Activated CD4-positive, alpha-beta T cell treated with anti-CD3 and anti-CD28 coated beads, Interleukin-2, amount 10 ng/mL, durations not matched to agents 24 days and 14 days (primary cell): ENCODE measurements at regions not wholly inside any gene's neighbourhood (a gene's known extent, or its start where the extent isn't known, plus 50 kb on each side); places are given as distances from the start of the nearest gene placed in this dataset.

Source experiments
- DNase-seq: peaks from one replicate; pipeline ENCODE4 v3.0.0; 2022
- H3K27ac Mint-ChIP-seq: one replicate; pipeline ENCODE4 v1.8.0; 2022; ENCODE audit warnings: mild to moderate bottlenecking, mixed read lengths
- H3K27me3 Mint-ChIP-seq: one replicate; pipeline ENCODE4 v1.8.0; 2022; ENCODE audit warnings: mixed read lengths
- H3K36me3 Mint-ChIP-seq: one replicate; pipeline ENCODE4 v1.8.0; 2022; ENCODE audit warnings: low read depth, mild to moderate bottlenecking, mixed read lengths
- H3K4me1 Mint-ChIP-seq: one replicate; pipeline ENCODE4 v1.8.0; 2021; ENCODE audit warnings: mixed read lengths
- H3K4me3 Mint-ChIP-seq: one replicate; pipeline ENCODE4 v1.8.0; 2022; ENCODE audit warnings: mild to moderate bottlenecking, moderate library complexity, mixed read lengths
- H3K9me3 Mint-ChIP-seq: one replicate; pipeline ENCODE4 v1.8.0; 2021; ENCODE audit warnings: mixed read lengths
- intact Hi-C: fragments of 100-400 bp; cut with micrococcal nuclease; formaldehyde crosslinking; loops from one replicate; pipeline ENCODE4 v1.15.1; 2023

DNA sequence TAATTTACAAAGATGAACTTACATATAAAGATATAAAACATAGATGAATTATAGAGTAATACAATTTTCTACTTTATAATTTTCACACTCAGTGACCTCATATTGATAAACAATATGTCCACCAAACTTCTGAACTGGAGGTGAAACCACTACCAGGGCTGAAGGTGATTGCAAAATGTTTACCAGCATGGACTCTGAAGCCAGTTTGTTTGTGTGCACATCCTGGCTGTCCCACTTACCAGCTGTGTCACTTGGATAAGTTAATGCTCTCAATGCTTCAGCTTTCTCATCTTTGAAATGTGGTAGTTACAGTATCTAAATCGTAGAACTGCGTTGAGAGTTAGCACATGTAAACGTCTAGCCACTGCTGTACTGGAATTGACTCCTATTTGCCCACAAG lies 392.6 kb downstream of the HNRNPD start:
- Mint-ChIP-seq H3K4me3 (no peak overlapping the region), H3K36me3 (no peaks in the 10 kb centered on the region), H3K9me3 (no peaks in the 10 kb centered on the region), H3K27me3 (no peaks in the 10 kb centered on the region), H3K27ac (no peak overlapping the region), H3K4me1 (no peaks in the 10 kb centered on the region)
- intact Hi-C loops = no loop called here
- no peak for DNase-seq

DNA sequence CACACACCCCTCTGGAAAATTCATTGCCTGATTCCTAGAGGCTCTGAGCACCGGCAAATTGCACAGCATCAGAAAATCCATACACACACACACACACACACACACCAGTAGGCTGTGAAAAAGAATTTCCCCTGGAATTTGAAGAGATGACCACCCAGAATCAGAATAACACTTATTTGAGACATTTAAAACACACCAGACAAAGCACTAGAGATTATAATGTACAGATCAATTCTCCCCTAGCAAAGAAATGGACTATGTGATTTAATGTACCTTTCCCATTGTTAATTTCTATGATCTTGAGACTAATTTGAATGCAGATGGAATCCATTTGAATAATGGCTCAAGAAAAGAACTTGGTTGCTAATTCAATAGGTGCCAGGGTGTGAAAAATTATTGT lies 399.3 kb downstream of the HNRNPD start:
- Mint-ChIP-seq H3K4me1 (no peaks in the 10 kb centered on the region), H3K9me3 (no peaks in the 10 kb centered on the region), H3K36me3 (no peaks in the 10 kb centered on the region), H3K4me3 (no peak overlapping the region), H3K27me3 (no peaks in the 10 kb centered on the region), H3K27ac (no peak overlapping the region)
- intact Hi-C loops = no loop called here
- no peak for DNase-seq

DNA sequence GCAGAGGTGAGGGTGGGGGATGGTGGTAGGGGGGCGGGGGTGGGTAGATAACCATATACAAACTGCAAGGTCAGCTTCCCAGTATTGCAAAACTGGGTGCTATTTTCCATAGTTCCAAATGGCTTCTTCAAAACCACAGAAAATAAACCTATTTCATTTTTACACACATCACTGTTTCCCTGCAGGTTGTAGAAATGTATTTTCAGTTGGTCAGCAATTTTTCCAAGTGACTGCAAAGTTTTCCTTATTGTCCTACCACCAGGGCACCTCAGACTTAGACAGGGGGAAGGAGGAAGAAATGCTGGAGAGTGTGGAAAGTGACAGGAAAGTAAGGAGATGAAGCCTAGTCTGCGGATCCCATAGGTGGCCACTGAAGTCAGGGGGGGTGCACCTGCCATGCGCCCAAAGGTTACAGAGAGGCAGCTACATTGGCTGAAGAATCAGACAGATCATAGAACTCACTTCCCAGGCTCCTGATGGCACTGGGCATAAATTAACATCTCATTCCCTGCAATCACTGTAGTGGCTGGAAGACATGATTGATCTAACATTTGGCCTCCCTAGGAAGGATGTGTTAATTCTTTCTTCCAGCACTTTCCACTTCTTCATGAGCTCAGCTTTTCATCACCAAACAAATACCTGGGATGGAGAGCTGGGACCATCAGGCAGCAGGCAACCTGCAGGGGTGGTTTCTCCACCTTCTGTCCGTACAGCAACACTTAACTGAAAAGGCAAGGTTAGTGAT lies 402.0 kb downstream of the HNRNPD start:
- intact Hi-C loops = no loop called here
- no peaks in the 10 kb centered on the region for H3K27me3 Mint-ChIP-seq
- no peak for DNase-seq
- no peaks in the 10 kb centered on the region for H3K9me3 Mint-ChIP-seq
- H3K4me1 Mint-ChIP-seq = no peaks in the 10 kb centered on the region
- no peaks in the 10 kb centered on the region for H3K36me3 Mint-ChIP-seq
- H3K27ac Mint-ChIP-seq = no peak overlapping the region
- no peak overlapping the region for H3K4me3 Mint-ChIP-seq

- Mint-ChIP-seq H3K27ac (no peak overlapping the region), H3K27me3 (no peaks in the 10 kb centered on the region)
Measured at GRCh38 chr4:81971061-81971460, 402.7 kb downstream of the HNRNPD start.

DNA sequence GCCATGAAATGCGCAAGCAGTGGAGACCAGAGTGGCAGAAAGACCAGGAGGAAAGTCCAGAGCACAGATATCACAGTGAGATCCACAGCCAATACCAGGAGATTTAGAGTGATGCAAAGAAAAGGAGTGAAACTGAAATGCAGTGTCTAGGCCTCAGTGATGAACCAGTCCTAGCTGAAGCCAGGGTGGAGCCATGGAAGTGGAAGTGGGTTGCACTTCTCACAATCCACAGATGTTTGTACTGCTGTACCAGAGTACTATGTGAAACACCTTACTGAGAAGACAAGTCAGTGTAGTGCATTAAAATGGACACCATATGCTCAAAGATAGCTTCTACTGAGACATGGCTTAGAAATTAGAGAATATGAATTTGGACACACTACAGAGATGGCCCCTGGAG lies 403.3 kb downstream of the HNRNPD start:
- H3K27me3 Mint-ChIP-seq = no peaks in the 10 kb centered on the region
- peaks cover 4% of the 10 kb centered on the region for H3K4me1 Mint-ChIP-seq
- H3K9me3 Mint-ChIP-seq = no peaks in the 10 kb centered on the region
- intact Hi-C loops = no loop called here
- no peaks in the 10 kb centered on the region for H3K36me3 Mint-ChIP-seq
- no peak overlapping the region for H3K4me3 Mint-ChIP-seq
- H3K27ac Mint-ChIP-seq = no peak overlapping the region
- DNase-seq = no peak

More at GRCh38 chr4:81971061-81971460, 402.7 kb downstream of the HNRNPD start:
- intact Hi-C loops = no loop called here
- H3K4me3 Mint-ChIP-seq = no peak overlapping the region
- H3K36me3 Mint-ChIP-seq = no peaks in the 10 kb centered on the region
- DNase-seq = no peak
- H3K4me1 Mint-ChIP-seq = no peaks in the 10 kb centered on the region
- no peaks in the 10 kb centered on the region for H3K9me3 Mint-ChIP-seq

GRCh38 chr4:81966676-81967075 lies 407.1 kb downstream of the HNRNPD start:
- intact Hi-C loops = no loop called here
- H3K27me3 Mint-ChIP-seq = no peaks in the 10 kb centered on the region
- no peaks in the 10 kb centered on the region for H3K9me3 Mint-ChIP-seq

DNA sequence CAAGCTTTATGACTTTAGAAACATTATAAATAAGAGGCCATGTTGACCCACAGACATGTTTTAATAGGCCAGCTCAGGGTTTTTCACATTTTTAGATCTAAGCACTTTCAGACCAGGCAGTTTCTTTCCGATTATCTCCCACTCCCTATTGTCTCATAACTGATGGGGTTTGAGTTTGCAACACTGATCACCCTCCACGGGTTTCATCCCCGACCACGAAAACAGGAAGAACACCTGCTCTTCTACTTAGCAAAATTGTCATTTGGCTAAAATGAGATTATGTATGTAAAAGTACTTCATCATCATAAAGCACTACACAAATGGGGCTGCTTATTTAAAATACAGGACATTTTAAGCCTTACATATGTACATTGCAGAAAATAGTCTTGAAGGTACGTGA lies 407.9 kb downstream of the HNRNPD start:
- intact Hi-C loops = no loop called here
- Mint-ChIP-seq H3K27ac (no peak overlapping the region), H3K4me3 (no peak overlapping the region), H3K4me1 (peaks cover 4% of the 10 kb centered on the region), H3K9me3 (no peaks in the 10 kb centered on the region), H3K27me3 (no peaks in the 10 kb centered on the region), H3K36me3 (no peaks in the 10 kb centered on the region)
- no peak for DNase-seq

More at GRCh38 chr4:81966676-81967075, 407.1 kb downstream of the HNRNPD start:
- H3K27ac Mint-ChIP-seq = no peak overlapping the region
- no peaks in the 10 kb centered on the region for H3K36me3 Mint-ChIP-seq
- peaks cover 4% of the 10 kb centered on the region for H3K4me1 Mint-ChIP-seq
- H3K4me3 Mint-ChIP-seq = no peak overlapping the region
- DNase-seq = no peak

DNA sequence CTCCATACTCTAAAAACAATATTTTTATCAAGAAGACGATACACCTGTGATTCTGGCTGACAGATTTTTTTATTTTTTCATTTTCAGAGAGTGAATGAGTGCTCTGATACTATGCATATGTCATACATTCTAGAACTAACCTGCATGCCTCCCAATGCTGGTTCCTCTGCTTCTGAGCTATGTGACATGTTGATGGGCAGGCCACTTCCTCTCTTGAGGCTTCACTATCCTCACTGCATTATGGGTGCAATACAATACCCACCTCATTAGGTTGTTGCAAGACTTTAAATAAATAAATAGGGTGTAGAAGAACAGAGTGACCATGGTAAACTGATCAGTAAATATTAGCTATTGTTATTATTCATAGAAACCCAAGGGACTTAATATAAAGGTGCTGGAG lies 408.3 kb downstream of the HNRNPD start:
- DNase-seq = no peak
- H3K27ac Mint-ChIP-seq = no peak overlapping the region
- H3K27me3 Mint-ChIP-seq = no peaks in the 10 kb centered on the region
- intact Hi-C loops = no loop called here
- no peaks in the 10 kb centered on the region for H3K9me3 Mint-ChIP-seq
- H3K36me3 Mint-ChIP-seq = no peaks in the 10 kb centered on the region
- peaks cover 4% of the 10 kb centered on the region for H3K4me1 Mint-ChIP-seq
- H3K4me3 Mint-ChIP-seq = no peak overlapping the region

GRCh38 chr4:81963763-81964020 lies 410.1 kb downstream of the HNRNPD start:
- Mint-ChIP-seq H3K4me3 (no peak overlapping the region), H3K27me3 (no peaks in the 10 kb centered on the region), H3K36me3 (no peaks in the 10 kb centered on the region), H3K27ac (no peak overlapping the region), H3K9me3 (no peaks in the 10 kb centered on the region), H3K4me1 (peaks cover 4% of the 10 kb centered on the region)
- intact Hi-C loops = no loop called here
- DNase-seq = no peak

DNA sequence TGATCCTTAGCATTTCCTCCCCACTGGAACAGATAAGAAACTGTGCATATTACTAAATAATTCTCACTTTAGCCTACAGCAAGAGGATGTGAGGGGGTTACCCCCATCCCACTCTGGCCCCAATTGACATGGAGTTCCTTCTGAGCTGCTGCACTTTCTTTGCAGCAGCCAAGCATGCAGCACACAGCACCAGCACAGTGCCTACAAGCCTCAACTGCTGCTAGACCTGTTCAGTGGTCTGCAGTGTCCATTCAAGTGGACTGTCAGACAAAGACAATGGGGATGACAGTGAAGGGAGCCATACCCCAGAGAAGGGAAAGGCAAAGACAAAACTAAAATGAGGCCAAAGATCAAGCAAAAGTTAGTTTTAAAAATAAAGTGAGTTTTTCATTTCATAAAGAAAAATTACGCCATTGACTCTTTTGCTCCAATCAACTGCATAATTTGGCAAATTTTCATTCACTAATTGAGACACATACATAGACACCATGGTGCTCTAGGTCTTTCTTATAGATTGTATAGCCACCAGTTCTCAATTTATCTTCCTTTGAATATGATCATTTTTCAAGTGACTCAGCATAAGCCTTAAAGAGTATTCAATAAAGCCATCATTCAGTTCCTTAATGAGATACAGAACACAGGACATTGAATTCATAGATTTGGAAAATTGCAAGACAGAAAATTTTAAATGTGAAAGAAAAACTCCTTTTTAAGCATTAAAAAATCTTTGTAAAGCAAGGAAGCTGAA lies 410.6 kb downstream of the HNRNPD start:
- no peak overlapping the region for H3K27ac Mint-ChIP-seq
- H3K36me3 Mint-ChIP-seq = no peaks in the 10 kb centered on the region
- no peaks in the 10 kb centered on the region for H3K27me3 Mint-ChIP-seq
- no peaks in the 10 kb centered on the region for H3K9me3 Mint-ChIP-seq
- no peak for DNase-seq
- intact Hi-C loops = no loop called here
- H3K4me1 Mint-ChIP-seq = peaks cover 4% of the 10 kb centered on the region
- no peak overlapping the region for H3K4me3 Mint-ChIP-seq

DNA sequence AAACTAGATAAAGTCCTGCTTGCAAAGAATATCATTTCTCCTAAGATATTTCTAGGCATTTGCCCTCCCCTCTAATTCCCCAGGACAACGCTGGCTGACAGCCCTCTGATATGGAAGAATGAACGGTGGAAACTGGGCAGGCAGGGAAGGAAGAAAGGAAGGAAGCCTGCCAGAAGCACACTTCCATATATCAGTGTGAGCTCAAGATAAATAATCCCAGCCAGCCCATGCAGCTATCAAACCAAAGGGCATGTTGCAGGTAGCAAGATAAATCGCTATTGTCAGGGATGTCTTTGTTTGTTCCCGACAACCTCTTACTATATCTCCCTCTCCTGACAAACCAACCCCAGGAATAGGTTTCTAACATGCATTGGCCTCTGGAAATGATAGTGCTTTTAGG lies 412.8 kb downstream of the HNRNPD start:
- no peaks in the 10 kb centered on the region for H3K27me3 Mint-ChIP-seq
- intact Hi-C loops = no loop called here
- H3K4me1 Mint-ChIP-seq = peaks cover 3% of the 10 kb centered on the region
- H3K4me3 Mint-ChIP-seq = no peak overlapping the region
- no peaks in the 10 kb centered on the region for H3K9me3 Mint-ChIP-seq
- no peaks in the 10 kb centered on the region for H3K36me3 Mint-ChIP-seq
- DNase-seq = no peak
- H3K27ac Mint-ChIP-seq = no peak overlapping the region

- no peaks in the 10 kb centered on the region for H3K27me3 Mint-ChIP-seq
- DNase-seq = no peak
- intact Hi-C loops = no loop called here
Measured at GRCh38 chr4:81954271-81954670, 419.5 kb downstream of the HNRNPD start.

DNA sequence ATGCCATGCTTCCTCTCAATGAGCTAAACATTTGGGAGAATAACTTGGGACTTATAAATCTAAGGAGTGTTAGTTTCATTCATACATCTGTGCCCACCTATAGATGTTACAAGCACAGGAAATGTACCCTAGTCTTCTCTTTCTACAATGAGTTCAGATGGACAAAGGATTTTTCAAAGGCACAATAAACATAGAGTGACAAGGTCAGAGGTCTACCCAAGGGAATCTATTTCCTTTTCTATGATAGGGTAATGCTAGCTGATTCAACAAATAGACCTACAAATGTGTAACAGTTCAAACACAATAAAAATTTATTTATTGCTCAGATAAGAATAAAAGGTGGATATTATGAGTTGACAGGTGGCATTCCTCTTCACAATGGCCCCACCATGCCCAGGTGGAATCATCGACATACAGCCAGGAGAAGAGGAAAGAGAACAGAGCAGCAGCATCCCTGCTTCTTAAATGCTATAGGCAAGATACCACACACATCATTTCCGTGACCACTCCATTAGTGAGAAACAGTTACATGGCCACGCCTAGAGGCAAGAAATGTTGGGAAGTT lies 421.8 kb downstream of the HNRNPD start:
- no peak overlapping the region for H3K4me3 Mint-ChIP-seq
- H3K27me3 Mint-ChIP-seq = peaks cover 5% of the 10 kb centered on the region
- H3K27ac Mint-ChIP-seq = no peak overlapping the region
- no peaks in the 10 kb centered on the region for H3K4me1 Mint-ChIP-seq
- intact Hi-C loops = no loop called here
- no peaks in the 10 kb centered on the region for H3K9me3 Mint-ChIP-seq
- H3K36me3 Mint-ChIP-seq = no peaks in the 10 kb centered on the region
- no peak for DNase-seq

More at GRCh38 chr4:81954271-81954670, 419.5 kb downstream of the HNRNPD start:
- Mint-ChIP-seq H3K4me3 (no peak overlapping the region), H3K4me1 (no peaks in the 10 kb centered on the region), H3K36me3 (no peaks in the 10 kb centered on the region), H3K9me3 (no peaks in the 10 kb centered on the region), H3K27ac (no peak overlapping the region)

DNA sequence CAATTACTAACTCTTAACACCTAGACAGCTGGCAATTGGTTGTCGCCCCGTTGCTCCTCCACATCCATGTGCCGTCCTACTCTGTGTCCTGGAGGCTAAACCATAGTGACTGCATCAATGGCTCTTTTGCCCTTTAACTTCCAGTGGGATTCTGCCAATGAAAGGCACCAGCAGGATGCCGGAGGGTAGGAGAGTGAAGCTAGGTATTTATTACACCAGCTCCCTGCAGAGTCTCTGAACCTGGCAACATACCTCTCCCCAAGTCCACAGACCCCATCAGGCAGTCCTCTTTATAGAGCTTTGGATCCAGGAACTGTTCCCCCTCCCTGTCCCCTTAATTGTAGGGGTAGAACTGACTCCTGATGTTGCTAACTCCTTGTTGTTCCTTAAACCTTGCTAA lies 426.8 kb downstream of the HNRNPD start:
- DNase-seq = no peak
- Mint-ChIP-seq H3K27me3 (peaks cover 5% of the 10 kb centered on the region), H3K4me1 (no peaks in the 10 kb centered on the region), H3K9me3 (no peaks in the 10 kb centered on the region), H3K27ac (no peak overlapping the region), H3K4me3 (no peak overlapping the region), H3K36me3 (no peaks in the 10 kb centered on the region)
- intact Hi-C loops = no loop called here
